Stomach (tissue), 4 donors: ENCODE measurements at regions not wholly inside any gene's neighbourhood (a gene's known extent, or its start where the extent isn't known, plus 50 kb on each side); places are given as distances from the start of the nearest gene placed in this dataset.
"Not testable (repeated sequence)": the region's sequence is repeated elsewhere in the genome, so short reads cannot be mapped to it uniquely, and the experiment has no call there.

Experiments used
- EP300 ChIP-seq: sonication (generic); formaldehyde crosslinking; IDR thresholded peaks from one replicate; pipeline ENCODE4 v1.6.1; 2017; ENCODE audit warnings: antibody characterized with exemption
- POLR2A ChIP-seq, 4 donors: fragments of 450-650 bp; IDR thresholded peaks; one replicate each; pipeline ENCODE4 v1.6.1; 2016; ENCODE audit warnings: antibody characterized with exemption in 4 of 4, control low read depth in 2 of 4, mild to moderate bottlenecking in 1 of 4, moderate library complexity in 1 of 4
- TF ChIP-seq, protein P1 (sequence below), 7 experiments: fragments of 450-650 bp in 4 of 7; fragments of 200-600 bp in 3 of 7; sonication (generic) in 3 of 7; IDR thresholded peaks; one replicate each; pipeline ENCODE4 v1.5.1; 2016 to 2019; ENCODE audit warnings: antibody characterized with exemption in 7 of 7, control low read depth in 2 of 7, mild to moderate bottlenecking in 1 of 7

DNA sequence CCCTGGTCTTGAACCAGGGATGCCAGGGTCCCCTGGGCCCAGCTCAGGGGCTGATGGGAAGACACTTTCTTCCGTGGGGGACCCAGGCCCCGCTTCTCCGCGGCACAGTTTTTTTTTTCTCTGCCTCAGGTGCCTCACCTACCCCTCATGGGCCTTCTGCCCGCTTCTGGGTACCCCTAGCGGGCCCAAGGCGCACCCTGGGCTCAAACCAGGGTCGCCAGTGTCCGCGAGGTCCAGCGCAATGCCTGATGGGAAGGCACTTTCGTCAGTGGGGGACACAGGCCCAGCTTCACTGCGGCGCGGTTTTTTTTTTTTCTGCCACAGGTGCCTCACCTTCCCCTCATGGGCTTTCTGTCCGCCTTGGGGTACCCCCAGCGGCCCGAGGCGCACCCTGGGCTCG, 163.9 kb upstream of the ZNG1F start:
- TF ChIP-seq, protein P1, sequence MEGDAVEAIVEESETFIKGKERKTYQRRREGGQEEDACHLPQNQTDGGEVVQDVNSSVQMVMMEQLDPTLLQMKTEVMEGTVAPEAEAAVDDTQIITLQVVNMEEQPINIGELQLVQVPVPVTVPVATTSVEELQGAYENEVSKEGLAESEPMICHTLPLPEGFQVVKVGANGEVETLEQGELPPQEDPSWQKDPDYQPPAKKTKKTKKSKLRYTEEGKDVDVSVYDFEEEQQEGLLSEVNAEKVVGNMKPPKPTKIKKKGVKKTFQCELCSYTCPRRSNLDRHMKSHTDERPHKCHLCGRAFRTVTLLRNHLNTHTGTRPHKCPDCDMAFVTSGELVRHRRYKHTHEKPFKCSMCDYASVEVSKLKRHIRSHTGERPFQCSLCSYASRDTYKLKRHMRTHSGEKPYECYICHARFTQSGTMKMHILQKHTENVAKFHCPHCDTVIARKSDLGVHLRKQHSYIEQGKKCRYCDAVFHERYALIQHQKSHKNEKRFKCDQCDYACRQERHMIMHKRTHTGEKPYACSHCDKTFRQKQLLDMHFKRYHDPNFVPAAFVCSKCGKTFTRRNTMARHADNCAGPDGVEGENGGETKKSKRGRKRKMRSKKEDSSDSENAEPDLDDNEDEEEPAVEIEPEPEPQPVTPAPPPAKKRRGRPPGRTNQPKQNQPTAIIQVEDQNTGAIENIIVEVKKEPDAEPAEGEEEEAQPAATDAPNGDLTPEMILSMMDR (IDR thresholded peaks at IDR 0.05) = not testable (repeated sequence)
- not testable (repeated sequence) for TF ChIP-seq EP300; POLR2A (IDR thresholded peaks at IDR 0.05)
